OCI-LY1 (cell line): ENCODE measurements at regions not wholly inside any gene's neighbourhood (a gene's known extent, or its start where the extent isn't known, plus 50 kb on each side); places are given as distances from the start of the nearest gene placed in this dataset.

Experiments used
- CTCF ChIP-seq: fragments of 200-600 bp; sonication (generic), shearing (Covaris generic); IDR thresholded peaks from 2 replicates; pipeline ENCODE4 v1.5.1; 2017; ENCODE audit warnings: mild to moderate bottlenecking, antibody characterized with exemption, low read length, moderate library complexity, mixed read lengths
- EZH2 ChIP-seq: fragments of 200-600 bp; sonication (generic), shearing (Covaris generic); IDR thresholded peaks from 2 replicates; pipeline ENCODE4 v1.8.0; 2017; ENCODE audit warnings: borderline replicate concordance, mixed run types, mild to moderate bottlenecking, antibody characterized with exemption, low read length, moderate library complexity, mixed read lengths

- no peak for TF ChIP-seq CTCF
- no peak for TF ChIP-seq EZH2
These were observed 464.2 kb upstream of the EEF2KMT start for GRCh38 chr16:5561800-5562199.
